Activated T-helper 2 cell treated with anti-CD3 and anti-CD28 coated beads, Interferon-gamma antibody, Interleukin-2, Interleukin-4, amounts not matched to agents 10 μg/mL and 5 μg/mL and 100 μg/mL, durations not matched to agents 14 hours and 24 hours and 36 hours (primary cell): ENCODE measurements at regions not wholly inside any gene's neighbourhood (a gene's known extent, or its start where the extent isn't known, plus 50 kb on each side); places are given as distances from the start of the nearest gene placed in this dataset.

Source experiments
- DNase-seq: peaks from one replicate; pipeline ENCODE4 v3.0.0; 2021; ENCODE audit warnings: low spot score
- H3K27ac Mint-ChIP-seq: one replicate; pipeline ENCODE4 v1.8.0; 2021; ENCODE audit warnings: mixed read lengths
- H3K27me3 Mint-ChIP-seq: one replicate; pipeline ENCODE4 v1.8.0; 2021; ENCODE audit warnings: low read depth, mixed read lengths
- H3K36me3 Mint-ChIP-seq: one replicate; pipeline ENCODE4 v1.8.0; 2021; ENCODE audit warnings: low read depth, mixed read lengths
- H3K4me1 Mint-ChIP-seq: one replicate; pipeline ENCODE4 v1.8.0; 2021; ENCODE audit warnings: low read depth, mixed read lengths
- H3K4me3 Mint-ChIP-seq: one replicate; pipeline ENCODE4 v1.8.0; 2021; ENCODE audit warnings: low read depth, mild to moderate bottlenecking, moderate library complexity, mixed read lengths
- H3K9me3 Mint-ChIP-seq: one replicate; pipeline ENCODE4 v1.8.0; 2021; ENCODE audit warnings: mixed read lengths
- intact Hi-C: fragments of 100-400 bp; cut with micrococcal nuclease; formaldehyde crosslinking; loops from one replicate; pipeline ENCODE4 v1.15.1; 2023

GRCh38 chr7:10128748-10129147 is 844.9 kb upstream of the PHF14 start:
- Mint-ChIP-seq H3K36me3 (no peaks in the 10 kb centered on the region), H3K4me1 (no peaks in the 10 kb centered on the region), H3K27me3 (no peaks in the 10 kb centered on the region), H3K27ac (no peak overlapping the region), H3K4me3 (no peak overlapping the region), H3K9me3 (no peaks in the 10 kb centered on the region)
- intact Hi-C loops, result no loop called here
- DNase-seq, result no peak

- Mint-ChIP-seq H3K27me3 (no peaks in the 10 kb centered on the region), H3K4me1 (no peaks in the 10 kb centered on the region), H3K36me3 (no peaks in the 10 kb centered on the region), H3K27ac (no peak overlapping the region), H3K4me3 (no peak overlapping the region), H3K9me3 (no peaks in the 10 kb centered on the region)
- DNase-seq, result no peak
- intact Hi-C loops, result no loop called here
These were observed 835.4 kb upstream of the PHF14 start for GRCh38 chr7:10138087-10138854.

- H3K27me3 Mint-ChIP-seq, result no peaks in the 10 kb centered on the region
- no peaks in the 10 kb centered on the region for H3K36me3 Mint-ChIP-seq
- no peak for DNase-seq
- intact Hi-C loops, result no loop called here
- H3K27ac Mint-ChIP-seq, result no peak overlapping the region
- no peaks in the 10 kb centered on the region for H3K4me1 Mint-ChIP-seq
- H3K4me3 Mint-ChIP-seq, result no peak overlapping the region
- no peaks in the 10 kb centered on the region for H3K9me3 Mint-ChIP-seq
These were observed 827.4 kb upstream of the PHF14 start for GRCh38 chr7:10146271-10146670.

- intact Hi-C loops, result no loop called here
- no peak for DNase-seq
These were observed 816.7 kb upstream of the PHF14 start for GRCh38 chr7:10156972-10157371.

GRCh38 chr7:10181996-10182395 is 791.7 kb upstream of the PHF14 start:
- DNase-seq, result no peak
- Mint-ChIP-seq H3K4me1 (no peaks in the 10 kb centered on the region), H3K36me3 (no peaks in the 10 kb centered on the region), H3K9me3 (peaks cover 11% of the 10 kb centered on the region), H3K27ac (no peak overlapping the region), H3K4me3 (no peak overlapping the region), H3K27me3 (no peaks in the 10 kb centered on the region)
- intact Hi-C loops, result no loop called here

More at GRCh38 chr7:10156972-10157371, 816.7 kb upstream of the PHF14 start:
- H3K27me3 Mint-ChIP-seq, result no peaks in the 10 kb centered on the region
- H3K4me3 Mint-ChIP-seq, result no peak overlapping the region
- H3K36me3 Mint-ChIP-seq, result no peaks in the 10 kb centered on the region
- peaks cover 5% of the 10 kb centered on the region for H3K9me3 Mint-ChIP-seq
- H3K4me1 Mint-ChIP-seq, result no peaks in the 10 kb centered on the region
- no peak overlapping the region for H3K27ac Mint-ChIP-seq

GRCh38 chr7:10192074-10192473 is 781.6 kb upstream of the PHF14 start:
- Mint-ChIP-seq H3K9me3 (no peaks in the 10 kb centered on the region), H3K36me3 (no peaks in the 10 kb centered on the region), H3K4me3 (no peak overlapping the region), H3K27ac (no peak overlapping the region), H3K4me1 (no peaks in the 10 kb centered on the region), H3K27me3 (no peaks in the 10 kb centered on the region)
- intact Hi-C loops, result no loop called here
- no peak for DNase-seq

GRCh38 chr7:10205696-10206095 is 768.0 kb upstream of the PHF14 start:
- no peaks in the 10 kb centered on the region for H3K4me1 Mint-ChIP-seq
- H3K27me3 Mint-ChIP-seq, result no peaks in the 10 kb centered on the region
- H3K4me3 Mint-ChIP-seq, result no peak overlapping the region
- H3K27ac Mint-ChIP-seq, result no peak overlapping the region
- H3K36me3 Mint-ChIP-seq, result no peaks in the 10 kb centered on the region
- H3K9me3 Mint-ChIP-seq, result peaks cover 4% of the 10 kb centered on the region
- no peak for DNase-seq
- intact Hi-C loops, result no loop called here

- DNase-seq, result no peak
- H3K9me3 Mint-ChIP-seq, result peaks cover 4% of the 10 kb centered on the region
- no peak overlapping the region for H3K4me3 Mint-ChIP-seq
- H3K36me3 Mint-ChIP-seq, result no peaks in the 10 kb centered on the region
- no peak overlapping the region for H3K27ac Mint-ChIP-seq
- no peaks in the 10 kb centered on the region for H3K27me3 Mint-ChIP-seq
- H3K4me1 Mint-ChIP-seq, result no peaks in the 10 kb centered on the region
- intact Hi-C loops, result no loop called here
These were observed 763.7 kb upstream of the PHF14 start for GRCh38 chr7:10210000-10210399.

- DNase-seq, result no peak
- no peak overlapping the region for H3K27ac Mint-ChIP-seq
- no peaks in the 10 kb centered on the region for H3K36me3 Mint-ChIP-seq
- no peak overlapping the region for H3K4me3 Mint-ChIP-seq
- no peaks in the 10 kb centered on the region for H3K27me3 Mint-ChIP-seq
- peaks cover 7% of the 10 kb centered on the region for H3K9me3 Mint-ChIP-seq
- H3K4me1 Mint-ChIP-seq, result no peaks in the 10 kb centered on the region
- intact Hi-C loops, result no loop called here
These were observed 762.7 kb upstream of the PHF14 start for GRCh38 chr7:10211016-10211415.

GRCh38 chr7:10211861-10212260 is 761.8 kb upstream of the PHF14 start:
- H3K4me3 Mint-ChIP-seq, result no peak overlapping the region
- H3K27ac Mint-ChIP-seq, result no peak overlapping the region
- no peaks in the 10 kb centered on the region for H3K27me3 Mint-ChIP-seq
- intact Hi-C loops, result no loop called here
- H3K9me3 Mint-ChIP-seq, result peaks cover 7% of the 10 kb centered on the region
- no peak for DNase-seq
- H3K36me3 Mint-ChIP-seq, result no peaks in the 10 kb centered on the region
- H3K4me1 Mint-ChIP-seq, result no peaks in the 10 kb centered on the region

- intact Hi-C loops, result no loop called here
- no peak for DNase-seq
- no peak overlapping the region for H3K27ac Mint-ChIP-seq
- H3K4me3 Mint-ChIP-seq, result no peak overlapping the region
- no peaks in the 10 kb centered on the region for H3K36me3 Mint-ChIP-seq
- no peaks in the 10 kb centered on the region for H3K4me1 Mint-ChIP-seq
- no peaks in the 10 kb centered on the region for H3K27me3 Mint-ChIP-seq
- H3K9me3 Mint-ChIP-seq, result peaks cover 7% of the 10 kb centered on the region
These were observed 761.0 kb upstream of the PHF14 start for GRCh38 chr7:10212649-10213048.

- no peaks in the 10 kb centered on the region for H3K27me3 Mint-ChIP-seq
- DNase-seq, result no peak
- peaks cover 4% of the 10 kb centered on the region for H3K9me3 Mint-ChIP-seq
- no peak overlapping the region for H3K27ac Mint-ChIP-seq
- no peaks in the 10 kb centered on the region for H3K4me1 Mint-ChIP-seq
- intact Hi-C loops, result no loop called here
- no peaks in the 10 kb centered on the region for H3K36me3 Mint-ChIP-seq
- H3K4me3 Mint-ChIP-seq, result no peak overlapping the region
These were observed 757.2 kb upstream of the PHF14 start for GRCh38 chr7:10216462-10216861.

GRCh38 chr7:10221084-10221483 is 752.6 kb upstream of the PHF14 start:
- H3K4me1 Mint-ChIP-seq, result no peaks in the 10 kb centered on the region
- DNase-seq, result no peak
- no peak overlapping the region for H3K4me3 Mint-ChIP-seq
- no peaks in the 10 kb centered on the region for H3K9me3 Mint-ChIP-seq
- no peaks in the 10 kb centered on the region for H3K27me3 Mint-ChIP-seq
- H3K36me3 Mint-ChIP-seq, result no peaks in the 10 kb centered on the region
- no peak overlapping the region for H3K27ac Mint-ChIP-seq
- intact Hi-C loops, result no loop called here

GRCh38 chr7:10222976-10223375 is 750.7 kb upstream of the PHF14 start:
- Mint-ChIP-seq H3K9me3 (no peaks in the 10 kb centered on the region), H3K36me3 (no peaks in the 10 kb centered on the region), H3K27ac (no peak overlapping the region), H3K4me3 (no peak overlapping the region), H3K4me1 (no peaks in the 10 kb centered on the region), H3K27me3 (no peaks in the 10 kb centered on the region)
- DNase-seq, result no peak
- intact Hi-C loops, result no loop called here
